ENCODE measurements at regions not wholly inside any gene's neighbourhood (a gene's known extent, or its start where the extent isn't known, plus 50 kb on each side); places are given as distances from the start of the nearest gene placed in this dataset.
"Not testable (repeated sequence)": the region's sequence is repeated elsewhere in the genome, so short reads cannot be mapped to it uniquely, and the experiment has no call there.

DNA sequence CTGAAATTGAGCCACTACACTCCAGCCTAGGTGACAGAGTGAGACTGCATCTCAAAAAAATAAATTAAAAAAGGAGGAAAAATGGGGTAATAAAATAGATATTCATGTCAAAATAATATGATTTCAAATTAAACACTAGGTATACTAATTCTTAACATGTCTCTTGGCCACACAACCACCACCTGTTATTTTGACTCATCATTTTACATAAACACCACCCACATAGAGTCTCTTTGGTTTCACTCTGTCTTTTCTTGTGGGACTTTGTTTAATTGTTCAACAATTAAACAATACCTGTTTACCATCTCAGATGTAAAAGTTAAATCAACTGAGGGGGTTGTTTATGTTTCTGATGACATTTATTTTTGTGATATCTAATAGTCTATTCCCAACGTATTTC lies 476.8 kb upstream of the ADGRB3 start:
- no peak for DNase-seq (ENCODE audit: low read depth)

DNA sequence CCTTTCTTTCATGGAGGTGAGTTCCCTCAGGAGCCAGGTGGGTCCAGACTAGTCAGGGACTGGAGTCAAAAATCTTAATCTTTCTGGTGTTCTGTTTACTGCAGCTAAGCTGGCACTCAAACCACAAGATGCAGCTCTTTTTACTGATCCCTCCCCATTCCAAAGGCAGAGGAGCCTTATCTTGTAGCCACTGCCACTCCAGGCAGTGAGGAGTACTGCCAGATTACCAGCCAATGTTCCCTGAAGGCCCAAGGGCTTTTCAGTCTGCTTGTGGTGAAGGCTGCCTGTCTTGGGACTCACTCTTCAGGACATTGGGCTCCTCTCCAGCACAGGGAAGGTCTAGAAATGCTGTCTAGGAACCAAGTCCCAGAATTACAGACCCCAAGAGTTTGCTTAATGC lies 490.4 kb upstream of the ADGRB3 start:
- DNase-seq (ENCODE audit: low read depth): no peak

DNA sequence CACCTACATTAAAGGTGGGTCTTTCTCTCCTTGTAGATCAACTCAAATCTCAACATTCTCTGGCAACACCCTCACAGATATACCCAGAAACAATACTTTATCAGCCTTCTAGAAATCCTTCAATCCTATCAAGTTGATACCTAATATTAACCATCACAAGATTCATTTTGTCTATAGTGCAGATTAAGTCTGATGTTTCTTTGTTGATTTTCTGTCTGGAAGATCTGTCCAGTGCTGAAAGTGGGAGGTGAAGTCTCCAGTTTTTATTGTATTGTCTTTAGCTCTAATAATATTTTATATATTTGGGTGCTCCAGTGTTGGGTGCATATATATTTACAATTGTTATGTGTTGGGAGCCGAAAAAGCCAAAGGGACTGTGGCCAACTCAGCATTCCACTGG lies 493.9 kb upstream of the ADGRB3 start:
- DNase-seq (ENCODE audit: low read depth): no peak

DNA sequence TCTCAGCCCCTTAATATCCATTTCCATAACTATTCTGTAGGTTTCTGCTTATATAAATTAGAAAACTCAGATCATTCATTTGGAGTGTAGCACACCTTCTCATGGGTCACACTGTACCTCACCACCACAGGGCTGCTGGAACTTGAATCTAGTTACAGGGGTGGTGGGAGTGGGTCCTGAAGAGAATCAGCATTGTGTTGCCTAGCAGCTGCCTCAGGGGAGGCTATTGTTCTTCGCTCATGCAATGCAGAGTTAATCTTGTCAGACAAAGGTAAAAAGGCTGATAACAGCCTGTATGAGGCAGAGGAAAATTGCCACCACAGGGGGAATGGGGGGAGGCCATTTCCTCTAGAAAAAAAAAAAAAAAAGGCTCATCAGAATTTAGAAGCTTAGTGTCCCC lies 496.0 kb upstream of the ADGRB3 start:
- DNase-seq (ENCODE audit: low read depth): no peak

DNA sequence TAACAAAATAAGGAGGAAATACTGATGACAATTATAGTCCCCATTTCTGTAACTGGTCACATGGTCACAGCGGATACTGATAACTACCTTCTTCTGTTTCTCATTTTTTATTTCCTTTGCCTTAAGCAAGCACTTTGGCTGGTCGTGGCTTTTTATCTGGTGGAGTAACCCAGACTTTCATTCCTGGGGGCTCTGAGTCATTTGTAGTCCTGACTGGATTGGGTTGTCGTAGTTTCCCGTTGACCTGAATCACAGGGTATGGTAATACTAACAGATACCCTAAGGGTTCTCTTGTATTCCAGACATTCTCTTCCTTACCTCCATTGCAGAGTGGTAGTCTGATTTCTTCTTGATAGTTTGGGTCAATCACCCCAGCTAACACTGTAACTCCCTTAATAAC lies 500.3 kb upstream of the ADGRB3 start:
- DNase-seq (ENCODE audit: low read depth): no peak

DNA sequence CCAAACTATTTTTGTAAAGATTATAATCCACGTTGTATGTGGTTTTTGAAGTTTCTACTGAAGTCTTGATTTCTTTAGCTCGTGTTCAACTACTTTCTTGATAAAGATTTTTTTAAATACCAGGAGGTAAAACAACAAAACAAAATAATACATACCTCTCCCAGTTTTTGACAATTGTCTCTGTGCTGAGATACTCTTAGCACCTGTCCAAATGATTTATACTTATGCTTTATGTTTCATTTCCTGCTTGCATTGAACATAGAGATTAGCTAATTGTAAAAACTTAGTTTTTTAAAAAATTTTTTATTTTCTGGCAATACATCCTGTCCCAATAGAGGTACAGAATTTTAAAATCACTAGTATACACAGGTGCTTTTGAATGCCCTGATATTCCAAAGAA lies 506.9 kb upstream of the ADGRB3 start:
- DNase-seq (ENCODE audit: low read depth): no peak

DNA sequence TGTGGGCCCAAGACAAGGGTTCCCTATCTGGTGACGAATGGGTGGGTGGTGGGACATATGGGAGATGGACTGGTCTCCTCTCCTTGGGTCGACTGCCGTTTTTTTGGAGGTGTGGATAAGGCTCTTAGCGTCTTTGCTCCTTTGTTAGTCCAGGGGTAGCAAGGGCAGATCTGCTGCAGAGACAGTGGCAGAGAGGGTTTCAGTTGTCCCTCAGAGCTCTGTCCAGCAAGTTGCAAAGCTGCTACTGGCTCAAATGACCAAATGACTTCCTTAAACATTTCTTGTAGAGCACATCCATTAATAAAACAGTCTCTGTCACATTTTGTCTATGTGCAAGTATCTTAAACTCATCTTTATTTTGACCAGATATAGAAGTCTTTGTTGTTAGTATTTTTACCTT lies 508.0 kb upstream of the ADGRB3 start:
- DNase-seq (ENCODE audit: low read depth): no peak

DNA sequence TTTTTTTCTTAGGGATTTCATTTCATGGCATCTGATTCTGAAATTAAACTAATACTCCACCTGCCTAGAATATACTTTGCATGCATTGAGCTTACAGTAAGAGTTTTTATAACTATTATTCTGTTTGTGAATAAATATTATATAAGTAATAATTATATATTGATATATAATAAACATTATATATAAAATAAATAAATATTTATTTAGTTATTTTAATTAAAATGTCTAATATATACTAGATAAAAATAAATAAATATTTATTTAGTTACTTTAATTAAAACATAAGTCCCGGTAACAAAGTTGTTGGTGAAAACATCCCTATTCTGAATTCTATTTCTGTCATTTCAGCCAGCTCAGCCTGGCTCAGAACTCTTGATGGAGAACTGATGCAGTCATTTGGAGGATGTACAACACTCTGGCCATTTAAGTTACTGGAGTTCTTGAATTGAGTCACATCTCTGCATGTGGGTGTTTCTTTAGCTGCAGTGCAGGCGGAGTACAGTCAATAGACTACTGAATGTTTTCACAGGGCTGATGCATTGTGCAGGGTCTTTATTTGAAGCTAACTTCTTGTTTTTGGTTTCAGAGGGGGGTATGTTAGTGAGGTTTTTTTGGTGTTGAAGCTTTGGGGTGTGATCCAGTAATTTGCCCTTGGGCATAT lies 508.9 kb upstream of the ADGRB3 start:
- DNase-seq (ENCODE audit: low read depth): no peak

DNA sequence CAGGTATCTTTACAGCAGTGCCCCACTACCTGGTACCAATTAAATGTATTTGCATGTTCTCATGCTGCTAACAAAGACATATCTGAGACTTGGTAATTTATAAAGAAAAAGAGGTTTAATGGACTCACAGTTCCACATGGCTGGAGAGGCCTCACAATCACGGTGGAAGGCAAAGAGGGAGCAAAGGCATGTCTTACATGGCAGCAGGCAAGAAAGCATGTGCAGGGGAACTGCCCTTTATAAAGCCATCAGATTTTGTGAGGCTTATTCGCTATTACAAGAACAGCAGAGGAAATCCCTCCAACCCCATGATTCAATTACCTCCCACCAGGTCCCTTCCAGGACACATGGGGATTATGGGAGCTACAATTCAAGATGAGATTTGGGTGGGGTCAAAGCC lies 512.1 kb upstream of the ADGRB3 start:
- DNase-seq (ENCODE audit: low read depth): not testable (repeated sequence)

DNA sequence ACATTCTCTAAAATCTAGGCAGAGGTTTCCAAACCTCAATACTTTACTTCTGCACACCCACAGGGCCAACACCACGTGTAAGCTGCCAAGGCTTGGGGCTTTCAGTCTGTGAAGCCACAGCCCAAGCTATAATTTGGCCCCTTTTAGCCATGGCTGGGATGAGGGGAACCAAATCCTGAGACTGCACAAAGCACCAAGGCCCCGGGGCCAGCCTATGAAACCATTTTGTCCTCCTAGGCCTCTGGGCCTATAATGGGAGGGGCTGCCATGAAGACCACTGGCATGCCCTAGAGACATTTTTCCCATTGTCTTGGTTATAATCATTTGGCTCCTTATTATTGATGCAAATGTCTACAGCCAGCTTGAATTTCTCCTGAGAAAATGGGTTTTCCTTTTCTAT lies 513.0 kb upstream of the ADGRB3 start:
- DNase-seq (ENCODE audit: low read depth): no peak

DNA sequence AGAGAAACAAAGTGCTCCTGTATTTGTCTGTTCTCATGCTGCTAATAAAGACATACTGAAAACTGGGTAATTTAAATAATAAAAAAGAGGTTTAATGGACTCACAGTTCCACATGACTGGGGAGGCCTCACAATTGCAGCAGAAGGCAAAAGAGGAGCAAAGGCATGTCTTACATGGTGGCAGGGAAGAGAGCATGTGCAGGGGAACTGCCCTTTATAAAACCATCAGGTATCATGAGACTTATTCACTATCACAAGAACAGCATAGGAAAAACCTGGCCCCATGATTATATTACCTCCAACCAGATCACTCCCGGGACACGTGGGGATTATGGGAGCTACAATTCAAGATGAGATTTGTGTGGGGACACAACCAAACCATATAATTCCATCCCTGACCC lies 514.1 kb upstream of the ADGRB3 start:
- not testable (repeated sequence) for DNase-seq (ENCODE audit: low read depth)

DNA sequence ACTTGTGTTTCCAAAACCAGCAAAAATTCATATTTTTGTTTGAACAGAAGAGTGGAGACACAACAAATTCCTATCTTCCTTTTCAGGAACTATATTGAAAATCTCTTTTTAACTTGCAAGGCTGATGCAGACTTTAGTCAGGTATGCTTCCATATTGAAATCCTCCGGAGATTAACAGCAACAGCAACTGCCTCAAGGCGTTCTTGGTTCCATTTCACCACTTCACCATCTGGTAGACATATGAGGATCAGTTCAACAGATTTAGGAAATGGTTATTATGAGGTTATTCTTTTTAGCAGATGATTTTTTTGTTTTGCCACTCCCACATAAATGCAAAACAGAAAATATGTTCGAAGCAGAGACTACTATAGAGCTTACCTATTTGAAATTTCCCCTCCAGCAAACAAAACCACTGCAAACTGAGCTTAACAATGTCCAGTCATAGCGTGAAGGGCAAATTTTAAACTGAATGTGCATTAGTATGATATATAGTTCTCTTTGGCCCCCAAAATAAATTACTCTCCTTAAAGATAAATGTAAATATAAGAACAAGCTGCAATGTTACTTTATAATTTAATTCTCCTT lies 520.5 kb upstream of the ADGRB3 start:
- DNase-seq (ENCODE audit: low read depth): no peak

DNA sequence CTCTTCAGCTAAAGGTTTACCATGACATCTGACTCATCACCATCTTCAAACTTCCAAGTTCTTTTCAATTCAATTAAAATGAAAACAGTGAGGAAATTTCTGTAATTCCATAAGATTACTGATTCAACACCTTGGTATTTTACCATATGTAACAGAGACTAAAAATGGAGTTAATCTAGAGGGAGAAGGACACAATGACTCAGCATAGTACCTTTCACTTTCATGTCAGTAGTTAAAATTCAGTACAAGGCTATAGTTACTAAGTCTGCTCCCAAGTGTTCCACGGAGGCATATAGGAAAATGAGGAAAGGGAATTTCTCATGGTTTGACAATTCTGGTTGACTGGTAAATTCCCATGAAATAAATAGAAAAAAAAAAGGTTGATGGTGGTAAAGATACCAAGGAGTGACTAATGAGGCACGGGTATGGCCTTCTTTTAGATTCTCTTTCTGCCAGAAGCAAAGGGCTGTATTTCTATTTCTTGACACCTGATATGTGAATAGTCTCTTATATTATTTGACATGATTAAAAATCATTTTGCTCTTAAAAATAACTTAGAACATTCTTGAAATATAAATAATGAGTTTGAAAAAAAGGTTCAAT lies 526.7 kb upstream of the ADGRB3 start:
- no peak for DNase-seq (ENCODE audit: low read depth)

DNA sequence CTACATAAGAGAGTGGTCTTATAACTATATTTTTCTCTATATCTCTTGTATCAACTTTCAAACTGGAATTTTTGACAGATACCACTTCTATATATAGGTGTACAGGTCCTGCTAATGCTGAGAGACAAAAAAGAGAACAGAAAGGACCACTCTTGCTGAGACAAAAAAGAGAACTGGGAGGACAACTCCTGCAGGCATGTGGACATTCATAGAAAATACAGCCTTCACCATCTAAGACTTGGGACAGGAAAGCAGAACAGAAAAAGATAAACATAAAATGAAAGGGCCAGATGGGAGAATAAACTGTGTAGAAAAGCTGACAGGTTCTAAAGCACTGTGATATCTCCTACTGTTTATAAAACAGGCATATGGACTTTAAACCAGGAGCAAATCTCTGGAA lies 541.0 kb upstream of the ADGRB3 start:
- no peak for DNase-seq (ENCODE audit: low read depth)

DNA sequence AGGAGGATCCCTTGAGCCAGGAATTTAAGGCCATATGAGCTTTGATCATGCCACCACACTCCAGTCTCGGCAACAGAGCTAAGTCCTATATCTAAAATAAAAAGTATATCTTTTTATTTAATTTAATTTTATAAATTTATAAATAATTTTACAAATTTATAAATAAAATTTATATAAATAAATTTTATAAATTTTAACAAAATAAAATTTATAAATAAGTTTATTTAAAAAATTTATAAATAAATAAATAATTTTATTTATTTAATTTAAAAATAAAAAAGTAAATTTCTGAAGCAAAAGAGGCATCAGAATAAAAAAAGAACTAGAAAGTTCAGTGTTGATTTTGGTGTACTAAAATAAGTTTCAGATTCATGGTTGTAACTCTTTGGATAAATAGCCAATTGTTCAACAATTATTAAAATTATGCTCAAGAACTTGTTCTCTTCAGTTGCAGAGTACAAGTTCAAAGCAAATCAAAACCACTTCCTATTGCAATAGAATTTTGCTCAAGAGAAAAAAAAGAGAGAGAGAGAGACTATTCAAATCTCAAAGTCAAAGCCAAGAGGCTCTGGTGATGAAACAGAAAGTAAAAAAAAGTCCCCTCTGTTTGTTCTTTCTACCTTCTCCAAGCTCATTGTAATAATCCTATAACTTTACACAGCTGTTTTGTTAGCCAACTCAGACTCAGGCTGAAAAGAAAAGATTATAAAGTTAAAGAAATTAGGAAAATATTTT lies 547.5 kb upstream of the ADGRB3 start:
- DNase-seq (ENCODE audit: low read depth): no peak

DNA sequence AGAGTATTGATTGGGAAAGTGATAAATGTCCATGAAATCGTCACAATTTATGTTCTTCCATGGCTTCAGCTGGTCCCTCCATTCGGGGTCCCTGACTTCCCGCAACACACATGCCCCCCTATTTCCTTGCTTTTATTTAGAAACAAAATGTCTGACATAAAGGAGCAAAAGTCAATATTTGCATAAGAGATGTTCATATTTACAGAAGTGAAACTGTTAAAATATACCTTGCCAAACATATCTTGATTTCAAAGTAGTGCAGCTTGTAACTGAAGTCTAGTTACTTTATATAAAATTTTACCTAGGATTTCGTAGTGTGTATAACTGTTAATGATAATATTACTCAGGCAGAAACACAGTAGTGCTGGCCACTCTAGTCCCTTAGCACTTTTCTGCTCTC lies 548.9 kb upstream of the ADGRB3 start:
- no peak for DNase-seq (ENCODE audit: low read depth)

DNA sequence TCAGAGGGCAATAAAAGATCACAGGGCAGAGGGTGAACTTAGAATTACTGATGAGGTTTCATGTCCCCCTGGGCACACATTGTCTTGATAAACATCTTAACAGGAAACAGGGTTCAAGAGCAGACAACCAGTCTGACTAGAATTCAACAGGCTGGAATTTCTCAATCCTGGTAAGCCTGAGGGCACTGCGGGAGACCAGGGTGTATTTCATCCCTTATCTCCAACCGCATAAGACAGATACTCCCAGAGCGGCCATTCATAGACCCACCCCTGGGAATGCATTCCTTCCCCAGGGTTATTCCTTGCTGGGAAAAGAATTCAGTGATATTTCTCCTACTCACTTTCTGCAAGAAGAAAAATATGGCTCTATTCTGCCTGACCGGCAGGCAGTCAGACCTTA lies 549.5 kb upstream of the ADGRB3 start:
- DNase-seq (ENCODE audit: low read depth): not testable (repeated sequence)

DNA sequence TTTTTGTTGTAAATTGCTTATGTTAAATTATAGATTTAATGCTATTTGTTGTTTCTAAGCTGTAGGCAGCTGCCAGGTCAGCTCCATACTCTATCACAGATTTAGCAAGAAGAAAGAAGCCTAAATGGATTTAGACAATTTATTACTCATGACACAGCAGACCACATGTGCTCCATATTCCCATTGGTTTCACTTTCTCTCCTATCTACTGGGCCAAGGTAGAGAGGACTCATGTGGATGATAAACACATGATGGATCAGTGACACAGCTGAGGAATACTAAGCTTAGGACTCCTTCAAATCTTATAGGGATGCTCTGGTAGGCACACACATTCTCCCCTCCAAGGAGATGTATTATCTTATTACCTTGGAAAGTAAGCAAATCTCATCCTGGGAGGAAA lies 553.0 kb upstream of the ADGRB3 start:
- no peak for DNase-seq (ENCODE audit: low read depth)

DNA sequence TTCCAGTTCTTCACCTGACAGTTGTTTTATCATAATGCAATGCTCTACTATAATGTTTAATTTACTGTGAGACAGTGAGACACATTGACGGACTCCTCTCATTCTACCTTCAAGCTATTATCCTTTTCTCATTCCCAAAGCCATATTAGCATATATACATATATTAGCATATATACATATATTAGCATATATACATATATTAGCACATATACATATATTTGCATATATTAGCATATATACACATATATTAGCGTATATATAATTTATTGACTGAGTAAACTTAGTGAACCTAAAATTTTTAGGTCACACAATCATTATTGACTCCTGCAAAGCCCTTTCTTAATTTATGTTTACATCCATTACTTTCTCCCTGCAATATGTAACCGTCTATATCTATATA lies 555.0 kb upstream of the ADGRB3 start:
- DNase-seq (ENCODE audit: low read depth): no peak

DNA sequence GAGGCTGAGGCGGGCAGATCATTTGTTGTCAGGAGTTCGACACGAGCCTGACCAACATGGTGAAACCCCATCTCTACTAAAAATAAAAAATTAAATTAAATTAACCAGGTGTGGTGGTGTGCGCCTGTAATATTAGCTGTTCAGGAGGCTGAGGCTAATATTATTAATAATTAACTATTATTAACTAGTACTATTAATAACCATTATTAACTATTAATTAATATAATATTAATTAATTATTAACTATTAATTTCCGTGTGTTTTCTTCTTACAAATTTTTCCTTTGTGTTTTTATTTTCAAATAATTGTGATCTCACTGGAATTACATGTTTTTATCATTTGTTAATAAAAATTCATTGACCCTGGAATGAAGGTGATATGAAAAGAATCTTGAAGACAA lies 557.4 kb upstream of the ADGRB3 start:
- no peak for DNase-seq (ENCODE audit: low read depth)

DNA sequence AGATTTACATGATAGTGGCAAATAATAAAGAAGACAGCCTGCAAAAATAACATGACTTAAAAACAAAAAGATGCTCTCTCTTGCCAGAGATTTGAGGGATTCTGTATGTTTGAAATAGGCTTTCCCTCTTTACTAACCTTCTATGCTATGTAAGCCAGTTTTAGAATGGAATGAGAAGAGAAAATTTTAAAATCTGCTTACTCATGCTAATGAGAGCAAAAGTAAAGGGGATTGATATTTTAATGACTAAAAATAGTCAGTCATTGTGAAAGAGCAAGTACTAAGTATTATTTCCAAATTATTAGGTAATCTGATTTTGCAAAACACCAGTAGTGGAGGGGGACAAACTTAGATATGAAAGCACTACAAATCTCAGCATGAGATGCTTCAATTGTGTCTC lies 563.3 kb upstream of the ADGRB3 start:
- no peak for DNase-seq (ENCODE audit: low read depth)

DNA sequence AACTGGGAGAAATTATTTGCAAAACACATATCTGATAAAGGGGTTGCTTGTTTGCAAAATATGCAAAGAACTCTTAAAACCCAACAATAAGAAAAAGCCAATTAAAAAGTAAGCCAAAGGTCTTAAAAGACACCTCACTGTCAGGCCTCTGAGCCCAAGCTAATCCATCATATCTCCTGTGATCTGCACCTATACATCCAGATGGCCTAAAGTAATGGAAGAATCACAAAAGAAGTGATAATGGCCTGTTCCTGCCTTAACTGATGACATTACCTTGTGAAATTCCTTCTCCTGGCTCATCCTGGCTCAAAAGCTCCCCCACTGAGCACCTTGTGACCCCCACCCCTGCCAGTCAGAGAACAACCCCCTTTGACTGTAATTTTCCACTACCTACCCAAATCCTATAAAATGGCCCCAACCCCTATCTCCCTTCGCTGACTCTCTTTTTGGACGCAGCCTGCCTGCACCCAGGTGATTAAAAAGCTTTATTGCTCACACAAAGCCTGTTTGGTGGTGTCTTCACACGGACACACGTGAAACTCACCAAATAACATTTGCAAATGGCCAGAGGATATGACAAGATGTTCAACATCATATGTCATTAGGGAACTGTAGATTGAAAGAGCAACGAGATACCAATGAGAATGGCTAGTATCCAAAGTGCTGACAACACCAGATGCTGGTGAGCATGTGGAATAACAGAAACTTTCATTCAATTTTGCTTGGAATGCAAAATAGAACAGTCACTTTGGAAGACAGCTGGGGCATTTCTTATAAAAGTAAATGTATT lies 565.0 kb upstream of the ADGRB3 start:
- DNase-seq (ENCODE audit: low read depth): no peak

DNA sequence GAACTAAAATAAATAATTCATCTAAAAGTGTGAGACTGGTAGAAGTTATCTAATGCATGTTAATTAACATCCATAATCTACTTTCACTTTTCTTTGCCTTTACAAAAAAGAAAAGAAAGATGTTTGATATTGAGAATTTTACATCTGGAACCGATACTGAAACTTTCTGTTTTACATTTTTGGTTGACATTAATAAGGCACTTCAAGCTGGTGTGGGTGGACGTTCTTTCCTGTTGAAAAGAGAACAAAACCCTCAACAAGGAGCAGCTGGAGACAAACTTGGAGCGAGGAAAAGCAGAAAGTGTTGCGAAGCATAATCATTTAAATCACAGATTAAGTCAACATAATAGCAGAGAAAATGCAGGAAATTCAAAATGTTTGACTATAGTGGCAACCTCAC lies 575.2 kb upstream of the ADGRB3 start:
- DNase-seq (ENCODE audit: low read depth): no peak
